SK-N-SH (cell line): ENCODE measurements at regions not wholly inside any gene's neighbourhood (a gene's known extent, or its start where the extent isn't known, plus 50 kb on each side); places are given as distances from the start of the nearest gene placed in this dataset.

ENCODE experiments used
- CTCF ChIA-PET: fragments of 300-600, 350-600 bp; formaldehyde crosslinking; extraction: SDS; loops from one replicate; lab custom pipeline; 2021; lab: Yijun Ruan, JAX
- POLR2A ChIA-PET: fragments of 350-600 bp; sonication (Branson Sonifier 250); formaldehyde crosslinking; extraction: SDS; loops from one replicate; lab custom pipeline; 2020; ENCODE audit warnings: antibody characterized with exemption, inconsistent platforms; lab: Yijun Ruan, JAX
- DNase-seq: peaks from one replicate; pipeline ENCODE4 v3.0.0; 2012
- H2AFZ ChIP-seq: fragments of 200-600 bp; sonication (generic); 2 replicates; pipeline ENCODE4 v1.8.1; 2016; ENCODE audit warnings: antibody characterized with exemption, mild to moderate bottlenecking, low read depth
- H3F3A ChIP-seq: fragments of 200-600 bp; sonication (generic); replicated peaks from 2 replicates; pipeline ENCODE3; 2016; ENCODE audit warnings: antibody characterized with exemption, mild to moderate bottlenecking; ENCODE audit not compliant: insufficient read depth
- H3K27ac ChIP-seq, 2 experiments: fragments of 200-500 bp in 1 of 2; fragments of 200-600 bp in 1 of 2; sonication (Bioruptor generic) in 1 of 2; sonication (generic), shearing (Covaris generic) in 1 of 2; 2 replicates each; pipeline versions ENCODE4 v1.5.1 to v1.6.1; 2014 to 2016; ENCODE audit warnings: low read depth in 2 of 2, inconsistent platforms in 1 of 2, low read length in 1 of 2, mild to moderate bottlenecking in 1 of 2, mixed read lengths in 1 of 2
- H3K27me3 ChIP-seq: fragments of 200-600 bp; sonication (generic), shearing (Covaris generic); 2 replicates; pipeline ENCODE4 v1.6.1; 2016; ENCODE audit warnings: mixed run types; ENCODE audit not compliant: insufficient read depth
- H3K36me3 ChIP-seq, 2 experiments: fragments of 200-500 bp in 1 of 2; fragments of 200-600 bp in 1 of 2; sonication (Bioruptor generic) in 1 of 2; sonication (generic) in 1 of 2; replicated peaks in 1 of 2; 2 replicates each; pipeline versions ENCODE3 to v1.5.1; 2014 to 2016; ENCODE audit warnings: low read length in 1 of 2, mild to moderate bottlenecking in 1 of 2; ENCODE audit not compliant: insufficient read depth in 2 of 2, control insufficient read depth in 1 of 2
- H3K4me1 ChIP-seq, 2 experiments: fragments of 200-500 bp in 1 of 2; fragments of 200-600 bp in 1 of 2; sonication (Bioruptor generic) in 1 of 2; sonication (generic), shearing (Covaris generic) in 1 of 2; 2 replicates each; pipeline versions ENCODE4 v1.5.1 to v1.6.1; 2014 to 2016; ENCODE audit warnings: low read depth in 1 of 2, low read length in 1 of 2, mixed run types in 1 of 2; ENCODE audit not compliant: insufficient read depth in 2 of 2, control insufficient read depth in 1 of 2
- H3K4me2 ChIP-seq: fragments of 200-600 bp; sonication (generic), shearing (Covaris generic); 2 replicates; pipeline ENCODE4 v1.6.1; 2017; ENCODE audit warnings: mixed run types
- H3K4me3 ChIP-seq, 2 experiments: fragments of 200-500 bp in 1 of 2; fragments of 200-600 bp in 1 of 2; sonication (Bioruptor generic) in 1 of 2; sonication (generic), shearing (Covaris generic) in 1 of 2; 2 replicates each; pipeline versions ENCODE4 v1.5.1 to v1.8.1; 2014 to 2016; ENCODE audit warnings: low read depth in 2 of 2, inconsistent platforms in 1 of 2, low read length in 1 of 2, mild to moderate bottlenecking in 1 of 2, mixed read lengths in 1 of 2, moderate library complexity in 1 of 2
- H3K79me2 ChIP-seq: fragments of 200-600 bp; sonication (generic); 2 replicates; pipeline ENCODE4 v1.8.1; 2017; ENCODE audit warnings: mild to moderate bottlenecking; ENCODE audit not compliant: insufficient read depth
- H3K9ac ChIP-seq: fragments of 200-600 bp; sonication (generic); 2 replicates; pipeline ENCODE4 v1.6.1; 2017; ENCODE audit warnings: mixed run types
- H3K9me2 ChIP-seq: fragments of 200-600 bp; sonication (generic); 2 replicates; pipeline ENCODE4 v1.6.1; 2017; ENCODE audit warnings: mixed run types
- H3K9me3 ChIP-seq: fragments of 200-600 bp; sonication (generic); 2 replicates; pipeline ENCODE4 v1.6.1; 2017; ENCODE audit warnings: mixed run types, mild to moderate bottlenecking, moderate library complexity
- H4K20me1 ChIP-seq: fragments of 200-600 bp; sonication (generic); 2 replicates; pipeline ENCODE4 v1.6.1; 2017; ENCODE audit warnings: mild to moderate bottlenecking, mixed run types; ENCODE audit not compliant: insufficient read depth
- ELF1 ChIP-seq: IDR thresholded peaks from 2 replicates; pipeline ENCODE4 v1.4.0; 2012
- EP300 ChIP-seq, 2 experiments: IDR thresholded peaks; 2 replicates each; pipeline versions ENCODE4 v1.4.0 to v1.6.1; 2012; ENCODE audit warnings: borderline replicate concordance in 1 of 2, low read depth in 1 of 2, low read length in 1 of 2
- FOXJ3 ChIP-seq: sonication (generic); formaldehyde crosslinking; IDR thresholded peaks from 2 replicates; pipeline ENCODE4 v1.5.1; 2020; ENCODE audit warnings: mild to moderate bottlenecking, missing genetic modification reagents
- FOXM1 ChIP-seq: IDR thresholded peaks from 2 replicates; pipeline ENCODE4 v1.4.0; 2012; ENCODE audit warnings: low read depth, mild to moderate bottlenecking
- GABPA ChIP-seq: IDR thresholded peaks from 2 replicates; pipeline ENCODE4 v1.4.0; 2012; ENCODE audit warnings: low read depth, mild to moderate bottlenecking
- NFIC ChIP-seq: IDR thresholded peaks from 2 replicates; pipeline ENCODE4 v1.4.0; 2012; ENCODE audit warnings: borderline replicate concordance
- NRF1 ChIP-seq: IDR thresholded peaks from 2 replicates; pipeline ENCODE4 v1.6.1; 2012; ENCODE audit warnings: low read depth, mild to moderate bottlenecking, low read length
- RCOR1 ChIP-seq: fragments of 150-350 bp; IDR thresholded peaks from 2 replicates; pipeline ENCODE4 v1.6.1; 2017; ENCODE audit warnings: antibody characterized with exemption, low read length
- RXRA ChIP-seq: IDR thresholded peaks from 2 replicates; pipeline ENCODE4 v1.4.0; 2012; ENCODE audit warnings: low read depth, mild to moderate bottlenecking, borderline replicate concordance
- WGBS: methylation state at CpG from one replicate; pipeline ENCODE4 v1.1.6; 2017; ENCODE audit warnings: low lambda C conversion rate; 5-methylcytosine and 5-hydroxymethylcytosine counted together
- TF ChIP-seq, protein P1 (sequence below): IDR thresholded peaks from 2 replicates; pipeline ENCODE4 v1.6.1; 2012; ENCODE audit warnings: mild to moderate bottlenecking, low read depth, low read length, moderate library complexity
- TF ChIP-seq, protein P2 (sequence below): IDR thresholded peaks from 2 replicates; pipeline ENCODE4 v1.4.0; 2012; ENCODE audit warnings: low read depth
- TF ChIP-seq, protein P3 (sequence below): fragments of 200-600 bp; sonication (generic); IDR thresholded peaks from 2 replicates; pipeline ENCODE4 v1.6.1; 2017; ENCODE audit warnings: antibody characterized with exemption, mild to moderate bottlenecking, moderate library complexity
- TF ChIP-seq, protein P4 (sequence below): fragments of 150-350 bp; IDR thresholded peaks from 2 replicates; pipeline ENCODE4 v1.6.1; 2017; ENCODE audit warnings: antibody characterized with exemption, low read length, low read depth, borderline replicate concordance

DNA sequence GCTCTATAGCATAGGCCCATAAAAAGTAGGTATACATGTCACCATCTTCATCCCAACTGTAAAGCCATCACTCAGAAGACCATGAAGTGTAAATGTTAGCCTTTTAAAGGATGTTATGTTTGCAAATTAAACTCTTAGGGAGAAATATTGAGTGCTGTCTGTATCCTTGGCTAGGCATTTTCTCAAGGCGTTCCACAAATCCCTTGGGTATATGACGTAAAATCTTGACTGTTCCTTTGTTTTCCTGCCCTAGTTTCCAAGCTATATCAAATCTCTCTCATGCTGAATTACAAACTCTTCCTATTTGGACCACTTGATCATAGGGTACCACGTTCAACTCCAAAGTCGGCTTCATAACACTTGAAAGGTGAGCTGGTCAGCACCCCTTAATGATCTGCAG, 486.2 kb downstream of the HDGFL1 start:
- H3K4me3 ChIP-seq, result no peak overlapping the region
- POLR2A ChIA-PET, result no interaction called here

More for the DNA sequence above, 486.2 kb downstream of the HDGFL1 start:
- H3K4me1 ChIP-seq, result no peaks in the 10 kb centered on the region; a peak in 1 of 4 replicates
- H3K9me3 ChIP-seq, result no peaks in the 10 kb centered on the region
- H4K20me1 ChIP-seq, result no peaks in the 10 kb centered on the region
- WGBS, result 69% methylated on average over 4 of the region's 4 CpGs
- H3K79me2 ChIP-seq, result no peaks in the 10 kb centered on the region
- no peak overlapping the region for H3K27ac ChIP-seq
- H3K4me2 ChIP-seq, result no peak overlapping the region
- TF ChIP-seq NFIC (no peak), EP300 (IDR thresholded peaks at IDR 0.05; ENCODE audit: borderline replicate concordance in 1 of 2, low read depth in 1 of 2, low read length in 1 of 2) (no peak), NRF1 (no peak), GABPA (no peak), FOXJ3 (CRISPR knock-in tag) (no peak), ELF1 (no peak), RCOR1 (no peak), FOXM1 (no peak), RXRA (no peak)
- TF ChIP-seq, protein P1, sequence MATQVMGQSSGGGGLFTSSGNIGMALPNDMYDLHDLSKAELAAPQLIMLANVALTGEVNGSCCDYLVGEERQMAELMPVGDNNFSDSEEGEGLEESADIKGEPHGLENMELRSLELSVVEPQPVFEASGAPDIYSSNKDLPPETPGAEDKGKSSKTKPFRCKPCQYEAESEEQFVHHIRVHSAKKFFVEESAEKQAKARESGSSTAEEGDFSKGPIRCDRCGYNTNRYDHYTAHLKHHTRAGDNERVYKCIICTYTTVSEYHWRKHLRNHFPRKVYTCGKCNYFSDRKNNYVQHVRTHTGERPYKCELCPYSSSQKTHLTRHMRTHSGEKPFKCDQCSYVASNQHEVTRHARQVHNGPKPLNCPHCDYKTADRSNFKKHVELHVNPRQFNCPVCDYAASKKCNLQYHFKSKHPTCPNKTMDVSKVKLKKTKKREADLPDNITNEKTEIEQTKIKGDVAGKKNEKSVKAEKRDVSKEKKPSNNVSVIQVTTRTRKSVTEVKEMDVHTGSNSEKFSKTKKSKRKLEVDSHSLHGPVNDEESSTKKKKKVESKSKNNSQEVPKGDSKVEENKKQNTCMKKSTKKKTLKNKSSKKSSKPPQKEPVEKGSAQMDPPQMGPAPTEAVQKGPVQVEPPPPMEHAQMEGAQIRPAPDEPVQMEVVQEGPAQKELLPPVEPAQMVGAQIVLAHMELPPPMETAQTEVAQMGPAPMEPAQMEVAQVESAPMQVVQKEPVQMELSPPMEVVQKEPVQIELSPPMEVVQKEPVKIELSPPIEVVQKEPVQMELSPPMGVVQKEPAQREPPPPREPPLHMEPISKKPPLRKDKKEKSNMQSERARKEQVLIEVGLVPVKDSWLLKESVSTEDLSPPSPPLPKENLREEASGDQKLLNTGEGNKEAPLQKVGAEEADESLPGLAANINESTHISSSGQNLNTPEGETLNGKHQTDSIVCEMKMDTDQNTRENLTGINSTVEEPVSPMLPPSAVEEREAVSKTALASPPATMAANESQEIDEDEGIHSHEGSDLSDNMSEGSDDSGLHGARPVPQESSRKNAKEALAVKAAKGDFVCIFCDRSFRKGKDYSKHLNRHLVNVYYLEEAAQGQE, result no peak
- TF ChIP-seq, protein P2, sequence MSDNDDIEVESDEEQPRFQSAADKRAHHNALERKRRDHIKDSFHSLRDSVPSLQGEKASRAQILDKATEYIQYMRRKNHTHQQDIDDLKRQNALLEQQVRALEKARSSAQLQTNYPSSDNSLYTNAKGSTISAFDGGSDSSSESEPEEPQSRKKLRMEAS, result no peak
- TF ChIP-seq, protein P3, sequence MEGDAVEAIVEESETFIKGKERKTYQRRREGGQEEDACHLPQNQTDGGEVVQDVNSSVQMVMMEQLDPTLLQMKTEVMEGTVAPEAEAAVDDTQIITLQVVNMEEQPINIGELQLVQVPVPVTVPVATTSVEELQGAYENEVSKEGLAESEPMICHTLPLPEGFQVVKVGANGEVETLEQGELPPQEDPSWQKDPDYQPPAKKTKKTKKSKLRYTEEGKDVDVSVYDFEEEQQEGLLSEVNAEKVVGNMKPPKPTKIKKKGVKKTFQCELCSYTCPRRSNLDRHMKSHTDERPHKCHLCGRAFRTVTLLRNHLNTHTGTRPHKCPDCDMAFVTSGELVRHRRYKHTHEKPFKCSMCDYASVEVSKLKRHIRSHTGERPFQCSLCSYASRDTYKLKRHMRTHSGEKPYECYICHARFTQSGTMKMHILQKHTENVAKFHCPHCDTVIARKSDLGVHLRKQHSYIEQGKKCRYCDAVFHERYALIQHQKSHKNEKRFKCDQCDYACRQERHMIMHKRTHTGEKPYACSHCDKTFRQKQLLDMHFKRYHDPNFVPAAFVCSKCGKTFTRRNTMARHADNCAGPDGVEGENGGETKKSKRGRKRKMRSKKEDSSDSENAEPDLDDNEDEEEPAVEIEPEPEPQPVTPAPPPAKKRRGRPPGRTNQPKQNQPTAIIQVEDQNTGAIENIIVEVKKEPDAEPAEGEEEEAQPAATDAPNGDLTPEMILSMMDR, result no peak
- TF ChIP-seq, protein P4, sequence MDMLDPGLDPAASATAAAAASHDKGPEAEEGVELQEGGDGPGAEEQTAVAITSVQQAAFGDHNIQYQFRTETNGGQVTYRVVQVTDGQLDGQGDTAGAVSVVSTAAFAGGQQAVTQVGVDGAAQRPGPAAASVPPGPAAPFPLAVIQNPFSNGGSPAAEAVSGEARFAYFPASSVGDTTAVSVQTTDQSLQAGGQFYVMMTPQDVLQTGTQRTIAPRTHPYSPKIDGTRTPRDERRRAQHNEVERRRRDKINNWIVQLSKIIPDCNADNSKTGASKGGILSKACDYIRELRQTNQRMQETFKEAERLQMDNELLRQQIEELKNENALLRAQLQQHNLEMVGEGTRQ, result no peak
- H3F3A ChIP-seq, result no peaks in the 10 kb centered on the region
- no peaks in the 10 kb centered on the region for H3K9me2 ChIP-seq
- CTCF ChIA-PET, result no interaction called here
- H3K27me3 ChIP-seq, result no peaks in the 10 kb centered on the region
- DNase-seq, result no peak
- H3K36me3 ChIP-seq, result no peaks in the 10 kb centered on the region
- no peak overlapping the region for H2AFZ ChIP-seq
- H3K9ac ChIP-seq, result no peak overlapping the region
